HG03045 (cell line): ENCODE measurements at regions not wholly inside any gene's neighbourhood (a gene's known extent, or its start where the extent isn't known, plus 50 kb on each side); places are given as distances from the start of the nearest gene placed in this dataset.
A peak's percentile ranks its signal among the peaks of the same experiment; 100 is the strongest.
"Not testable (repeated sequence)": the region's sequence is repeated elsewhere in the genome, so short reads cannot be mapped to it uniquely, and the experiment has no call there.

Source experiments
- ATAC-seq: cut with Tn5 transposase; IDR thresholded peaks from one replicate; pipeline ENCODE4 v1.9.1; 2021; ENCODE audit warnings: mild to moderate bottlenecking, moderate library complexity; ENCODE audit not compliant: unreplicated experiment

- no peak for ATAC-seq
Observed at GRCh38 chr3:24545887-24546286, 51.2 kb upstream of the THRB start.

GRCh38 chr3:24548278-24548677, 53.6 kb upstream of the THRB start:
- no peak for ATAC-seq

DNA sequence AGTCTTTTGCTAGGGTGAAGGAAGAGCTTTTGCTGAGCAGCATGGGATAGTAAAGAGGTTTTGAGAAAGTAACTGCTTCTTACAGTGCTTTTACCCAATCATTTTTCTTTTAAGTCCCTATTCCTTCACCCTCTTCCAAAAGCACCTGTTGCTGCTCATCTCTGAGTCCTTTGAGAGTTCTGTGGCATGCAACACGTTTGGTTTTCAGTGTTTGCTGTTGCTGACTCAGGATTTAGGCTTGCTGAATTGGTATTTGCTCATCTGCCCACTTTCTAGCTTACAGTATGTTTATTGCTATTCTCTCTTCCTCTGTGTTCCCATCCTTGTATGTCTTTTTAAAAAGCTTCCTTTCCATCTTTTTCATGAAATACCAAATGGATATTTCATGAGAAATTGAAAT, 55.9 kb upstream of the THRB start:
- ATAC-seq: no peak

GRCh38 chr3:24551626-24552025, 57.0 kb upstream of the THRB start:
- ATAC-seq: no peak

DNA sequence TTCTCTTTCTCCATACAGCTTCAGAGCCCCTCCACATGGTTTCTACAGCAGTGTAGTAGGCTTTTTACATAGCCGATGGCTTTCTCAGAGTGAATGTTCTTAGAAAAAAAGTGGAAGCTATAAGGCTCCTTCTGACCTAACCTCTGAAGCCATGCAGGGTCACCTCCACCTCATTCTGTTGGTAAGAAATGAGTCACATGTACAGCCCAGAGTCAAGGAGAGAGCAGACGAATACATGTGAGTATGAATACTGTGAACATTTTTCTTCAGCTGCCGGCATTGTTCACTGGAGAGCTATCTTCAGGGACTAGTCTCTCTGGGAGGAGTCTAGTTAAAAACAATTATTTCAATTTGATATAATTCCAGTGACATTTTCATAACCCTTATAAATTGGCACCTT, 68.2 kb upstream of the THRB start:
- ATAC-seq: peak; percentile 77

- ATAC-seq: no peak
Observed at GRCh38 chr3:24565053-24565452, 70.4 kb upstream of the THRB start.

DNA sequence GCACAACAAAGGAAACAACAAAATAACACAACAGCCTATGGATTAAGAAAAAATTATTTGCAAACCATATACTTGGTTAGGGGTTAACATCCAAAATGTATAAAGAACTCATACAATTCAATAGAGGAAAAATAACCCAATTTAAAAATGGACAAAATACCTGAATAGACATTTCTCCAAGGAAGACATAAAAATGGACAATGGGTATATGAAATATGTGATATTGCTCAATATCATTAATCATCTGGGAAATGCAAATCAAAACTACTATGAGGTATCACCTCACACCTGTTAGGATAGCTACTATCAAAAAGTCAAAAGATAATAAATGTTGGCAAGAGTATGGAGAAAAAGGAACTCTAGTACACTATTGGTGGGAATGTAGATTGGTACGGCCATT, 71.0 kb upstream of the THRB start:
- no peak for ATAC-seq

DNA sequence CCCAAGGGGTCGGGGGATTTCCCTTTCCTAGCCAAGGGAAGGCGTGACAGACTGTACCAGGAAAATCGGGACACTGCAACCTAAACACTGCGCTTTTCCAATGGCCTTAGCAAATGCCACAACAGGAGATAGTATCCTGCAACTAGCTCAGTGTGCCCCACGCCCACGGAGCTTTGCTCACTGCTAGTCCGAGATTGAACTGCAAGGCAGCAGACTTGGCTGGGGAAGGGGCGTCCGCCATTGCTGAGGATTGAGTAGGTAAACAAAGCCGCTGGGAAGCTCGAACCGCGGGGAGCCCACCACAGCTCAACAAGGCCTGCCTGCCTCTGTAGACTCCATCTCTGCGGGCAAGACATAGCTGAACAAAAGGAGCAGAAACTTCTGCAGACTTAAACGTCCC, 72.3 kb upstream of the THRB start:
- ATAC-seq: no peak

GRCh38 chr3:24572409-24572808, 77.8 kb upstream of the THRB start:
- ATAC-seq: not testable (repeated sequence)

GRCh38 chr3:24573576-24573975, 78.9 kb upstream of the THRB start:
- ATAC-seq: no peak

- no peak for ATAC-seq
Observed at GRCh38 chr3:24578324-24578723, 83.7 kb upstream of the THRB start.

GRCh38 chr3:24578951-24579421, 84.3 kb upstream of the THRB start:
- ATAC-seq: no peak

DNA sequence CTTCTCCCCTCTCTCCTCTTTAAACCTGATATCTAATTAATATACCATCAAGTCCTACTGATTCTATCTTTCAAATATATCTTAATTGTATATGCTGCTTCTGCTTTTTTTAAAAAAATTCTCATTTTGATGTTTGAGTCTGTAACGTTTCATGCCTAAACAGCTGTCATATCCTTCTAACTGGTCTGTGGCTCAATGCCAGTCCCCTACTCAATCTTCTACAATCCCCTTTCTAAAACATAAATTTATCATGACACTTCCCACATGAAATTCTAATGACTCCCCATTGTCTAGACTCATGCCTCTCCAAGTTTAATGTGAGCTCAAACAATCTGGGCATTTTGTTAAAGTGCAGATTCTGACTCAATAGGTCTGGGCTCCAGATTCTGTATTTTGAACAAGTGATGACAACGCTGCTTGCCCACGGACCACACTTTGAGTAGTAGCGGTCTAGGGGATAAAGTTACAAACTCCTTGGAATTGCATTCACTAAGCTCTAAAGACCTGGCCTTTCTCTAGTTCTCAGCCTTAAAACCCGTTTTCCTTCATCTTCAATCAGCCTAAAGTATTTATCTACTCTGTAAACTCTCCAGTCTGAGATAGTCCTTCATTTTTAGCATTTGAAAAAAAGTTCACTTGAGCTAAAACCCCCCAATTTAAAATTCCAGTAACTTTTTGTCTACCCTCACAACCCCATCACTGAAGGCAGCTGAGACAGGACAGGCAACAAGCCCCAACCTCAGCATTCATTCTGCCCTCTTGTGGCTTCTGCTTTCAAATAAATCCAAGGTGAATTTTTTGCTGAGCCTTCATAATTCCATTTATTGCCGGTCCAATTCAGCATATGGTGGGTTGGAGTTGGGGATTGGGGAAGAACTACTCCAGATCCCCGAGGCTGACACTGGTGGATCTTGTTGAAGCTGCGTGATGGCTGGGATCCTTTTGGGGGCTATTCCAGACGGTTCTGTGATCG, 88.1 kb upstream of the THRB start:
- no peak for ATAC-seq

GRCh38 chr3:24586920-24587319, 92.3 kb upstream of the THRB start:
- no peak for ATAC-seq

GRCh38 chr3:24588629-24589512, 94.2 kb upstream of the THRB start:
- ATAC-seq: no peak

DNA sequence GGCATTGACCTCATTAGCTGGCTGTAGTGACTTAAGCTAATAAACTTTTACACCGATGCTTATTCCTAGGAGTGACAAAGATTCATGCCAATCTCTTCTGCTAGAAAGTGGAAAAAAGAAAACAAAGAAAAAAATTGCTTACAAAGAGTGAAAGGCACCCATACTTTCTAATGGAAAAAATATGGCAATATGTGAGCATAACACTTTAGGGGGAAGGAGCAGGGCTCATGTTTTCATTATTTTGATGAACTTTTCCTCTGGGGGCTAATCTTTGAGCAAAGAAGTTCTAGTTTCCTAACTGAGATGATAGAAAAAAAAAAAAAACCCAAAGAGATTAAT, 94.8 kb upstream of the THRB start:
- ATAC-seq: no peak

DNA sequence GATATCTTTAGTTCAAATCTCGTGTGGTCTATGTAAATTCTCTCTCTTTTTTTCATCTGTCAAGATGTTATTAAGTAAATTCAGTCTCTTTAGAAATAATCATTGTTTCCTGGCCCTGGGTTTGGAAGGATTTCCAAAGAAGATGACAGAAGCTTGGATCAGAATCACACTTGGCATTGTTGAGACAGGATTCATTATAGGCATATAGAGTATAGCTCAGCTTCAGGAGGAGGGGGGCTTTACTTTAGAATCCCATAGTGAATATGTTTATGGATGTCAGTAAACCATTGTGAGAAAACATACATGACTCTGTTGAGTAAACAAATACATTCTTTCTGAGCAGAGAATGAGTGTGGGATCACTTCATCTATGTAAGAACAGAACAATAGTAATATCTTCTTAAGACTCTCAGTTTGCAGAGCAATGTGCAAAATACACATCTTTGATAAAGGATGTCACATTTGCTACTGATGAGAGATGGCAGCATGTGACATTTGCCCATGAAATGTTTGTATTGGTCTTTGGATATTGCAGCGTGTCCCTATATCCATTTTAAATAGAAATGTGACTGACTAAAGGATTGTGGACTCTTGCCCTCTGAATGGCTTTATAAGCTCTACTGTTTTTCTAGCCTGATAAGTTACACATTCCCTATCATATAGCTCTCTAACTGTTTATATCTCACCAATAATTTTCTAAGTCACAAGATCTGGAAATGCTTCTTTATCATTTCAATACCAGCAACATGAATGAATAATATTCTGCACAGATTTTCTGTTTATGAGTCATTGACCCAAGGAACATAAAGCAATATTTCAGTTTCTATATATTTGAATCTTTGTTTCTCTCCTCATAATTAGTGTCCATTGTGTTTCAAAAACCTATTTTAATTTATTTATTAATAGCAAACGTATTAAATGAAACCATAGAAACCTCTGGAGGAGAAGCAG, 95.6 kb upstream of the THRB start:
- no peak for ATAC-seq

GRCh38 chr3:24591191-24591590, 96.5 kb upstream of the THRB start:
- ATAC-seq: no peak

GRCh38 chr3:24591661-24592555, 97.3 kb upstream of the THRB start:
- ATAC-seq: no peak

GRCh38 chr3:24594161-24594560, 99.5 kb upstream of the THRB start:
- no peak for ATAC-seq
